Glutamatergic neuron (in vitro differentiated cells): ENCODE measurements at regions not wholly inside any gene's neighbourhood (a gene's known extent, or its start where the extent isn't known, plus 50 kb on each side); places are given as distances from the start of the nearest gene placed in this dataset.

Experiments used
- DNase-seq: peaks from one replicate; pipeline ENCODE4 v3.0.0; 2022
- H3K27ac Mint-ChIP-seq: one replicate; pipeline ENCODE4 v1.8.0; 2020; ENCODE audit warnings: mild to moderate bottlenecking, mixed read lengths, inconsistent platforms; ENCODE audit not compliant: unreplicated experiment
- H3K27me3 Mint-ChIP-seq: one replicate; pipeline ENCODE4 v1.8.0; 2020; ENCODE audit warnings: mild to moderate bottlenecking, moderate library complexity, mixed read lengths, inconsistent platforms; ENCODE audit not compliant: unreplicated experiment
- H3K36me3 Mint-ChIP-seq: one replicate; pipeline ENCODE4 v1.8.0; 2020; ENCODE audit warnings: mild to moderate bottlenecking, mixed read lengths, inconsistent platforms; ENCODE audit not compliant: unreplicated experiment
- H3K4me1 Mint-ChIP-seq: one replicate; pipeline ENCODE4 v1.8.0; 2020; ENCODE audit warnings: mild to moderate bottlenecking, low read depth, mixed read lengths, inconsistent platforms; ENCODE audit not compliant: unreplicated experiment
- H3K4me3 Mint-ChIP-seq: one replicate; pipeline ENCODE4 v1.8.0; 2020; ENCODE audit warnings: mild to moderate bottlenecking, mixed read lengths, inconsistent platforms; ENCODE audit not compliant: unreplicated experiment
- H3K9me3 Mint-ChIP-seq: one replicate; pipeline ENCODE4 v1.8.0; 2020; ENCODE audit warnings: mild to moderate bottlenecking, moderate library complexity, mixed read lengths, inconsistent platforms; ENCODE audit not compliant: unreplicated experiment
- TF ChIP-seq, protein P1 (sequence below): fragments of 200-600 bp; sonication (generic); IDR thresholded peaks from one replicate; pipeline ENCODE4 v1.5.0; 2021; ENCODE audit not compliant: partially characterized antibody, unreplicated experiment

DNA sequence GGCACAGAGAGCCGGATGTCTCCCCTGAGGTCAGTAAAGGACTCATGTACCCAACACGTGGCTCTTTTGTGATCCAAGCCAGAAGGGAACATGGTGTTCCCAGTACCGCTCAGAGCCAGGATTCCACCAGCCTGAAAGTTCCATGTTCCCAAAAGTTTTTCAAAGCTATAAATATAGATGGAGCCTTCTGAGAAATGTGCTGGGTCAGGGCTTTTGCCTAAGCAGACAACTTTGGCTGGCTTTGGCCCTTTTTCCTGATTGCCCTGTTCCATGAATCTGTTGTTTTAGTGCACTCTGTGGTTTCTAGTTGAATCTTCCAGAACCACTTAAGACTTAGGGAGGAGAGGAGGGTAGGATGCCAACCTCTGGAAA, 128.5 kb upstream of the HS3ST2 start:
- TF ChIP-seq, protein P1, sequence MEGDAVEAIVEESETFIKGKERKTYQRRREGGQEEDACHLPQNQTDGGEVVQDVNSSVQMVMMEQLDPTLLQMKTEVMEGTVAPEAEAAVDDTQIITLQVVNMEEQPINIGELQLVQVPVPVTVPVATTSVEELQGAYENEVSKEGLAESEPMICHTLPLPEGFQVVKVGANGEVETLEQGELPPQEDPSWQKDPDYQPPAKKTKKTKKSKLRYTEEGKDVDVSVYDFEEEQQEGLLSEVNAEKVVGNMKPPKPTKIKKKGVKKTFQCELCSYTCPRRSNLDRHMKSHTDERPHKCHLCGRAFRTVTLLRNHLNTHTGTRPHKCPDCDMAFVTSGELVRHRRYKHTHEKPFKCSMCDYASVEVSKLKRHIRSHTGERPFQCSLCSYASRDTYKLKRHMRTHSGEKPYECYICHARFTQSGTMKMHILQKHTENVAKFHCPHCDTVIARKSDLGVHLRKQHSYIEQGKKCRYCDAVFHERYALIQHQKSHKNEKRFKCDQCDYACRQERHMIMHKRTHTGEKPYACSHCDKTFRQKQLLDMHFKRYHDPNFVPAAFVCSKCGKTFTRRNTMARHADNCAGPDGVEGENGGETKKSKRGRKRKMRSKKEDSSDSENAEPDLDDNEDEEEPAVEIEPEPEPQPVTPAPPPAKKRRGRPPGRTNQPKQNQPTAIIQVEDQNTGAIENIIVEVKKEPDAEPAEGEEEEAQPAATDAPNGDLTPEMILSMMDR: no peak
- Mint-ChIP-seq H3K4me3 (no peak overlapping the region), H3K36me3 (peaks cover 12% of the 10 kb centered on the region), H3K27ac (no peak overlapping the region), H3K9me3 (peaks cover 15% of the 10 kb centered on the region), H3K27me3 (peaks cover 6% of the 10 kb centered on the region), H3K4me1 (peaks cover 35% of the 10 kb centered on the region)
- no peak for DNase-seq

DNA sequence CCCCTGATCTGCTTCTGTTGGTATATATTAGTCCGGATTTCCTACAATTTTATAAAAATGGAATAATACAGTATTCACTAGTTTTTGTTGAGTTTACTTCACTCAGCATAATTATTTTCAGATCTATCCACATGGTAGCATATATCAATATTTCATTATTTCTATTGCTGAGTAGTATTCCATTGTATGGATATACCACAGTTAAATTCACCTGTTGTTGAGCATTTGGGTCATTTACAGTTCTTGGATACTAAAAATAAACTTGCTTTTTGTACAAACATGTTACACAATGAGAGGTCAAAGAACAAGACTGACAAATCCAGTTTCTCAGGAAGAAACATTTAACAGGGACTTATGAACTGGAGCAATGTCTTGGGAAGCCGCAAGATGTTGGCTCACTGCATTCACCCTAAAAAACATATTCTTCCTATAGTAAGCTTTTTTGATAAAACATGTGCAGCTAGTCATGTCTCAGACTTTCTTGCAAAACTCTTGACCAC, 126.9 kb upstream of the HS3ST2 start:
- Mint-ChIP-seq H3K4me1 (peaks cover 27% of the 10 kb centered on the region), H3K9me3 (peaks cover 11% of the 10 kb centered on the region), H3K36me3 (peaks cover 12% of the 10 kb centered on the region), H3K27me3 (no peaks in the 10 kb centered on the region), H3K4me3 (no peak overlapping the region), H3K27ac (no peak overlapping the region)
- TF ChIP-seq, protein P1: no peak
- DNase-seq: no peak

DNA sequence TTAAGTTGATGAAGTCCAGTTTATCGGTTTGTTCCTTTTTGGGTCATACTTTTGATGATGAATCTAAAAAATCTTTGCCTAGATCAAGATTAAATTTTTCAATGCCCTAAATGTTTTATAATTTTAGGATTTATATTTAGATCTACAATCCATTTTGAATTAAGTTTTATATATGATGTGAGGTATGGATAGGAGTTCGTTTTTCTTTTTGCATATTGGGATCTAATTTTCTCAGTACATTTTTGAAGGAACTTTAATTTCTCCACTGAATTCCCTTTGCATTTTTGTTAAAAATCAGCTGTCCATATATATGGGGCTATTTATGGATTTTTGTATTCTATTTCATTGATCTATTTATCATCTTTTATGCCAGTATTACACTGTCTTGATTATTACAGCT, 125.5 kb upstream of the HS3ST2 start:
- Mint-ChIP-seq H3K27me3 (no peaks in the 10 kb centered on the region), H3K4me1 (peaks cover 16% of the 10 kb centered on the region), H3K9me3 (peaks cover 9% of the 10 kb centered on the region), H3K36me3 (peaks cover 12% of the 10 kb centered on the region), H3K4me3 (no peak overlapping the region), H3K27ac (no peak overlapping the region)
- TF ChIP-seq, protein P1: no peak
- DNase-seq: no peak

GRCh38 chr16:22688930-22689329, 125.0 kb upstream of the HS3ST2 start:
- no peak for DNase-seq
- H3K4me3 Mint-ChIP-seq: no peak overlapping the region
- H3K27ac Mint-ChIP-seq: no peak overlapping the region
- peaks cover 11% of the 10 kb centered on the region for H3K4me1 Mint-ChIP-seq
- peaks cover 9% of the 10 kb centered on the region for H3K9me3 Mint-ChIP-seq
- no peaks in the 10 kb centered on the region for H3K27me3 Mint-ChIP-seq
- H3K36me3 Mint-ChIP-seq: peaks cover 12% of the 10 kb centered on the region
- TF ChIP-seq, protein P1: no peak

- no peak overlapping the region for H3K4me3 Mint-ChIP-seq
- H3K4me1 Mint-ChIP-seq: no peaks in the 10 kb centered on the region
- H3K27me3 Mint-ChIP-seq: no peaks in the 10 kb centered on the region
- H3K36me3 Mint-ChIP-seq: peaks cover 6% of the 10 kb centered on the region
- no peaks in the 10 kb centered on the region for H3K9me3 Mint-ChIP-seq
- no peak for DNase-seq
- TF ChIP-seq, protein P1: no peak
- no peak overlapping the region for H3K27ac Mint-ChIP-seq
Measured at GRCh38 chr16:22691335-22691734, 122.6 kb upstream of the HS3ST2 start.
